ENCODE measurements at regions not wholly inside any gene's neighbourhood (a gene's known extent, or its start where the extent isn't known, plus 50 kb on each side); places are given as distances from the start of the nearest gene placed in this dataset.

DNA sequence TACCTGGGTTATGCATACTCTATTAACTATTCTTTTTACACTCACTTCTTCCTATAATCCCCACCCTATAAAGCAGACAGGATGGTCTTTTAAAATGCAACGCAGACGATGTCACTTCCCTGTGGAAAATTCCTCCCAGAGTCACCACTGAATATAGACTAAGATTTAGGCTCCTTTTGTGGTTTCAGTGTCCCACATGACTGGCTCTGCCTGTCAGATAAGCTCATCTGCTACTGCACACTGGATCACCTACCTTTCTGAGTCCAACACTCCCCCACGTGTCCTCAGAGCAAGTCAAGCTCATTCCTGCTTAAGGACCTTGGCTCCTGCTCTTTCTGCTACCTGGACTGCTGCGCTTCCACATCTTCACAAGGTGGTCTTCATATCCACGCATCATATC, 73.0 kb upstream of the SIPA1L2 start:
- Histone ChIP-seq H3K27ac (no peak overlapping the region), H3K4me3 (no peak overlapping the region)
- no peak for DNase-seq (ENCODE audit: low spot score)
- TF ChIP-seq, protein P1, sequence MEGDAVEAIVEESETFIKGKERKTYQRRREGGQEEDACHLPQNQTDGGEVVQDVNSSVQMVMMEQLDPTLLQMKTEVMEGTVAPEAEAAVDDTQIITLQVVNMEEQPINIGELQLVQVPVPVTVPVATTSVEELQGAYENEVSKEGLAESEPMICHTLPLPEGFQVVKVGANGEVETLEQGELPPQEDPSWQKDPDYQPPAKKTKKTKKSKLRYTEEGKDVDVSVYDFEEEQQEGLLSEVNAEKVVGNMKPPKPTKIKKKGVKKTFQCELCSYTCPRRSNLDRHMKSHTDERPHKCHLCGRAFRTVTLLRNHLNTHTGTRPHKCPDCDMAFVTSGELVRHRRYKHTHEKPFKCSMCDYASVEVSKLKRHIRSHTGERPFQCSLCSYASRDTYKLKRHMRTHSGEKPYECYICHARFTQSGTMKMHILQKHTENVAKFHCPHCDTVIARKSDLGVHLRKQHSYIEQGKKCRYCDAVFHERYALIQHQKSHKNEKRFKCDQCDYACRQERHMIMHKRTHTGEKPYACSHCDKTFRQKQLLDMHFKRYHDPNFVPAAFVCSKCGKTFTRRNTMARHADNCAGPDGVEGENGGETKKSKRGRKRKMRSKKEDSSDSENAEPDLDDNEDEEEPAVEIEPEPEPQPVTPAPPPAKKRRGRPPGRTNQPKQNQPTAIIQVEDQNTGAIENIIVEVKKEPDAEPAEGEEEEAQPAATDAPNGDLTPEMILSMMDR (IDR thresholded peaks at IDR 0.05): no peak

DNA sequence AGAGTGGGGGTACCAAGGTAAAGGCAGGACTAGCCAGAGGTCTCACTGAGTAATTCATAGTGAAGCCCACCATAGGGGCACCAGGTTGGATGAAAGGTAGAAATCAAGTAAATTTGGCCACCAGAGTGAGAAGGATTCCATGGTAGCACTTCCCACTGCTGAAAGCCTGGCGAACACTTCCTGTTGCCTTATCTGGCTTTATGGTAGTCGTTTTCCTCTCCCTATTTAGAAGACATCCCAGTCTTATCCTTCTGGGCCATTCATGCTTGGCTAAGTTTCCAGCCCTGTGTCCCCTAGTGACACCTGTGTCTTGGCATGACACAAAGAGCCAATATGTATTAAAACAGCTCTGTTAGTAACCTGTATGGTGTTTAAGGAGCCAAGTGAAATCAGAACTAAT, 74.3 kb upstream of the SIPA1L2 start:
- Histone ChIP-seq H3K27ac (peak overlapping the region in 1 of 2 donors; percentile 35), H3K4me3 (no peak overlapping the region)
- no peak for DNase-seq (ENCODE audit: low spot score)

DNA sequence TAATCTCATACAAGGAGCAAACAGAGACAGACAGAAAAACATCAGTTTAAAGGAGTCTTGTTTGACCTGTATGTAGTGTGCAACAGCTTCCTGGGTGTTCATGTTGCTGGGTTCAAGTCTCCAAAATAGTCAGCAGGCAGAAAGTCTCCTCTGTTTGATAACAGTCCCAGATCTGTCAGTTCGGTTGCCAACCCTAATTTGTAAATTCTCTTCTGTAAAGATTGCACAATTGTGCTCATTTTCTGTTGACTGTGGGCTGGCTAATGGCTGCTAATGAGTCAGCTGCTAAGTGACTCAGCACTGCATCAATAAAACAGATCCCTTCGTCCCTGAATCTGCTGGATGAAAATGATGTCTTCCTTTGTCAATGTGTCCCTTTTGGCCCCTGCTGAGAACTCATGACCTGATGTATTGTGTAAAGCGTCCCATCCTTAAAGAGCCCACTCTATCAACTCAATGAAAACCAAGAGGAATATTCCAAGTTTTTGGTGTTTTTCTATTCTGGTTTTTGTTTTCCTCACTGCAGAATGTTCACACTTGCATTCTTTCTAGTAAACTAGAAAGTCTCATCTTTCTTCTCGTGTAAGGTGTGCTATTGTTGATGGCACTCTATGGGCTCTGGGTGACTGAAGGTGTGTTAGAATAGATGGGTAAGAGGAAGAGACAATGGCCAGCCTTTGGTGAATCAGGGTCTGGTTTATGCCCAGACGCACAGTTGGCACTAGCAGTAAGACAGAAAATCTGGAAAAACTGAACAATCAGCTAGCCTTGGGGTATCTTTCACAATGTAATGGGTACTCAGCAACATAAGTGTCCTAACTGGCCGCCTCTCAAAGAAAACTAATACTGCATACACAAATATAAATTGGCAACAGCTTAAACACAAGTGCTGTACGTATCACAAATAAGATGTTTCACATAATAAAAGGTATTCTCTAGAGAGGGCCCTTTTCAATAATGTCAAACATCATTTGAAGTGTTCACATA, 75.1 kb upstream of the SIPA1L2 start:
- H3K4me3 ChIP-seq: no peak overlapping the region
- TF ChIP-seq, protein P1 (IDR thresholded peaks at IDR 0.05): no peak
- DNase-seq (ENCODE audit: low spot score): no peak
- peak overlapping the region in 1 of 2 donors; percentile 35 for H3K27ac ChIP-seq

More for the DNA sequence above, 74.3 kb upstream of the SIPA1L2 start:
- TF ChIP-seq, protein P1 (IDR thresholded peaks at IDR 0.05): no peak

DNA sequence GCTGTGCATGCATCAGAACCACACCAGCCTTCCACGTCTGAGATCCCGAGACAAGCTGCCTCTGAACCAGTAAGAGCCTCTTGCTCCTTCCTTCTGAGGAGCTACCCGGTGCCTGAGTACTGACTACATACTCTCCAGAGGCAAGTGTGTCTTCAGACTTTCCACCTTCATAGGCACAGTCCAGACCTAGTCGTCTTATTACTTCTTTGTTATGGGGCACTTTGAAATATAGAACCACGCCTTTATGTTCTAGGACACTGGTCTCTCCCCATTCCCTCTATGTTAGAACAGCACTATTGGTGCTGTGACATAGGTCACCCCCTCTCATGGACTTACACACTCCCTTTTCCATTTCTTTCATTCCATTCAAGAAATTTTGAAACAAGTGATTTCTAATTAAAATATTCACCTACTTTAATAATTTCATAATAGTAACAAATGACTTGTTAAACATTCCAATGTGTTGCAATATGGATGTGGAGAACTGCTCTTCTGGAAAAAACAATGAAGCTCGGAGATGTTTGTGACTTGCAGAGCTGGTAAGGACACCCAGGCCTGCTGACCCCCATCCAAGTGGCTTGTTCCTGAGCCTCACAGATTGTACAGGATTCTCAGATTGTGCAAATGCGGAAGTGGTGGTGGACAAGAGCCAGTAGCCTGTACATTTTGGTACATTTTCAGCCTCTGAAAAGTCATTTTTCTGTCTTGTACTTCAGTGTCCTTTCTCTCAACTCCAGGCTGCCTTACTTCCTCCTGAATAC, 76.1 kb upstream of the SIPA1L2 start:
- TF ChIP-seq, protein P1 (IDR thresholded peaks at IDR 0.05): no peak
- H3K27ac ChIP-seq: peak overlapping the region in 1 of 2 donors; percentile 27
- no peak overlapping the region for H3K4me3 ChIP-seq
- DNase-seq (ENCODE audit: low spot score): no peak

DNA sequence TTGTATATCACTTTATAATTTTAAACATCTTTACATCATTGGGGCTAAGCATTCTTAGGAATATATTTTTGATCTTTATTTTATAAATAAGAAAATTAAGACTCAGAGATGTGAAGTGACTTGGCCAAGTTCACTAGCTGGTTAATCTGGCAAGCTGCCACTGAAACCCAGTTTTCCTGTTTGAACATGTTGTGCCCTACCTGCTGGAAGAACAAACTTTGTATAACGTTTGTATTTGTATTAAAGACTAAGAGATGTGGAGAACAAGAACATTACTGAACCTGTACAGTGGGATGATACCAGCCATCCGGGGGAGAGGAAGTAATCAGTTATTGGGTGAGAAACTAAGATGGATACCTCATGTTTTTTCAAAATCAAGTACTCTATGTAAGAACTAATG, 77.2 kb upstream of the SIPA1L2 start:
- Histone ChIP-seq H3K27ac (no peak overlapping the region), H3K4me3 (no peak overlapping the region)
- DNase-seq (ENCODE audit: low spot score): no peak
- TF ChIP-seq, protein P1 (IDR thresholded peaks at IDR 0.05): no peak

DNA sequence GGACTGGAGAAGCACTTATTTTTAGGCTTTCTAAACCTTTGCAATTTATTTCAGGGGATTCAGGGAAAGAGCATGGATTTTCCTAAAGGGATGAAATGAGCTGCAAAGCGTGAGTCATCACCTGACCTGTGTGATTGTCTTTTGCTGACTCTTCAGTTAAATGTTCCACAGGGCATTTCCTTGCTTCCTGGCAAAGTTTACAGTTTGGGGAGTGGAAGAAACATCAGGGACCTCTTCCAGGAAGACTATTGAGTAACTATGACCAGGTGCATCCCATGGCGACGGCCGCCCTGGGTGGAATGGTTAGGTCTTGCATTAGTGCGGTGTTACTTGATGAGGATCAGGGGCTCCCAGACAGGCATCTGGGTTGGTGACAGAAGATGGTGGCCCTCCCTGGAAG, 79.5 kb upstream of the SIPA1L2 start:
- Histone ChIP-seq H3K27ac (no peak overlapping the region), H3K4me3 (no peak overlapping the region)
- no peak for DNase-seq (ENCODE audit: low spot score)
- TF ChIP-seq, protein P1 (IDR thresholded peaks at IDR 0.05): no peak

Data from coronary artery (tissue), 2 donors.